Osteoblast (primary cell): ENCODE measurements at regions not wholly inside any gene's neighbourhood (a gene's known extent, or its start where the extent isn't known, plus 50 kb on each side); places are given as distances from the start of the nearest gene placed in this dataset.

ENCODE experiments used
- DNase-seq: peaks from one replicate; pipeline ENCODE4 v3.0.0; 2011; ENCODE audit warnings: low spot score, mixed read lengths; ENCODE audit not compliant: insufficient read length; ENCODE audit errors: missing footprints
- H2AFZ ChIP-seq: 2 replicates; pipeline ENCODE4 v1.6.0; 2011; ENCODE audit warnings: mild to moderate bottlenecking, low read length
- H3K27ac ChIP-seq: 2 replicates; pipeline ENCODE4 v1.5.1; 2011; ENCODE audit warnings: mild to moderate bottlenecking, low read depth, low read length, moderate library complexity
- H3K27me3 ChIP-seq: 2 replicates; pipeline ENCODE4 v1.6.0; 2012; ENCODE audit warnings: mild to moderate bottlenecking, control low read depth, inconsistent platforms, low read length, moderate library complexity; ENCODE audit not compliant: insufficient read depth
- H3K36me3 ChIP-seq: 2 replicates; pipeline ENCODE4 v1.5.1; 2011; ENCODE audit warnings: mild to moderate bottlenecking, low read length, control low read depth, moderate library complexity; ENCODE audit not compliant: insufficient read depth
- H3K4me1 ChIP-seq: 2 replicates; pipeline ENCODE4 v1.5.1; 2011; ENCODE audit warnings: mild to moderate bottlenecking, low read length, control low read depth, moderate library complexity; ENCODE audit not compliant: insufficient read depth
- H3K4me2 ChIP-seq: 2 replicates; pipeline ENCODE4 v1.6.0; 2011; ENCODE audit warnings: mild to moderate bottlenecking, low read length; ENCODE audit not compliant: insufficient read depth
- H3K4me3 ChIP-seq: fragments of 200-600 bp; sonication (generic); 3 replicates; pipeline ENCODE4 v1.5.1; 2012; ENCODE audit warnings: mild to moderate bottlenecking, low read length, inconsistent platforms; ENCODE audit not compliant: insufficient read depth
- H3K79me2 ChIP-seq: 2 replicates; pipeline ENCODE4 v1.6.0; 2012; ENCODE audit warnings: mild to moderate bottlenecking, low read length, control low read depth, inconsistent platforms; ENCODE audit not compliant: insufficient read depth
- H3K9me3 ChIP-seq: 2 replicates; pipeline ENCODE4 v1.5.1; 2011; ENCODE audit warnings: low read depth, low read length, control low read depth
- H4K20me1 ChIP-seq: 2 replicates; pipeline ENCODE4 v1.6.0; 2012; ENCODE audit warnings: mild to moderate bottlenecking, low read length, control low read depth; ENCODE audit not compliant: insufficient read depth
- CTCF ChIP-seq: IDR thresholded peaks from 2 replicates; pipeline ENCODE4 v1.5.1; 2011; ENCODE audit warnings: mild to moderate bottlenecking, low read depth, low read length, moderate library complexity; ENCODE audit errors: extremely low read depth

- DNase-seq: peak; percentile 96
- no peak overlapping the region for H3K4me2 ChIP-seq
- no peaks in the 10 kb centered on the region for H3K9me3 ChIP-seq
- H3K4me3 ChIP-seq: no peak overlapping the region
- no peak overlapping the region for H3K27ac ChIP-seq
- H3K36me3 ChIP-seq: no peaks in the 10 kb centered on the region
- H2AFZ ChIP-seq: no peak overlapping the region
- no peaks in the 10 kb centered on the region for H3K27me3 ChIP-seq
- H4K20me1 ChIP-seq: peaks cover 2% of the 10 kb centered on the region
- no peaks in the 10 kb centered on the region for H3K79me2 ChIP-seq
- no peak for TF ChIP-seq CTCF
- H3K4me1 ChIP-seq: no peaks in the 10 kb centered on the region
Observed at GRCh38 chr19:5403968-5404640, 51.1 kb upstream of the ZNRF4 start.
